ENCODE measurements at regions not wholly inside any gene's neighbourhood (a gene's known extent, or its start where the extent isn't known, plus 50 kb on each side); places are given as distances from the start of the nearest gene placed in this dataset.

- TF ChIP-seq, protein P1, sequence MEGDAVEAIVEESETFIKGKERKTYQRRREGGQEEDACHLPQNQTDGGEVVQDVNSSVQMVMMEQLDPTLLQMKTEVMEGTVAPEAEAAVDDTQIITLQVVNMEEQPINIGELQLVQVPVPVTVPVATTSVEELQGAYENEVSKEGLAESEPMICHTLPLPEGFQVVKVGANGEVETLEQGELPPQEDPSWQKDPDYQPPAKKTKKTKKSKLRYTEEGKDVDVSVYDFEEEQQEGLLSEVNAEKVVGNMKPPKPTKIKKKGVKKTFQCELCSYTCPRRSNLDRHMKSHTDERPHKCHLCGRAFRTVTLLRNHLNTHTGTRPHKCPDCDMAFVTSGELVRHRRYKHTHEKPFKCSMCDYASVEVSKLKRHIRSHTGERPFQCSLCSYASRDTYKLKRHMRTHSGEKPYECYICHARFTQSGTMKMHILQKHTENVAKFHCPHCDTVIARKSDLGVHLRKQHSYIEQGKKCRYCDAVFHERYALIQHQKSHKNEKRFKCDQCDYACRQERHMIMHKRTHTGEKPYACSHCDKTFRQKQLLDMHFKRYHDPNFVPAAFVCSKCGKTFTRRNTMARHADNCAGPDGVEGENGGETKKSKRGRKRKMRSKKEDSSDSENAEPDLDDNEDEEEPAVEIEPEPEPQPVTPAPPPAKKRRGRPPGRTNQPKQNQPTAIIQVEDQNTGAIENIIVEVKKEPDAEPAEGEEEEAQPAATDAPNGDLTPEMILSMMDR (IDR thresholded peaks at IDR 0.05; ENCODE audit: insufficient read depth, low read depth, low read length), result no peak
- no peak for TF ChIP-seq EZH2 (IDR thresholded peaks at IDR 0.05; ENCODE audit: insufficient read depth, low read length)
Measured at GRCh38 chr14:49999146-49999761, 106.4 kb downstream of the ARF6 start.

Data from astrocyte (in vitro differentiated cells and primary cell).